Heart left ventricle (tissue), 13 donors: ENCODE measurements at regions not wholly inside any gene's neighbourhood (a gene's known extent, or its start where the extent isn't known, plus 50 kb on each side); places are given as distances from the start of the nearest gene placed in this dataset.

Experiments
- CTCF ChIP-seq, 12 donors: fragments of 200-600 bp; sonication (generic) in 4 of 12; IDR thresholded peaks; one replicate each; pipeline versions ENCODE4 v1.5.0 to v1.8.0; 2018 to 2022; ENCODE audit warnings: antibody characterized with exemption in 12 of 12, mild to moderate bottlenecking in 5 of 12
- POLR2A ChIP-seq, 2 donors: fragments of 450-650 bp; IDR thresholded peaks; one replicate each; pipeline ENCODE4 v1.6.1; 2017; ENCODE audit warnings: antibody characterized with exemption in 2 of 2, mild to moderate bottlenecking in 2 of 2, moderate library complexity in 2 of 2
- donor health status: ischemic (EF 13 %, LVEDD 7.1; RV severe dilation, severe dysfunction).
- donor health status: DM: no; HTN: yes; CAD: no.
- donor health status: DM: no; HTN: no; CAD: no.
- donor health status: ischemic (EF 25% LVEDD 6.9; RV normal size, moderate dysfunction).
- donor health status: ischemic (EF 25% LVEDD 5.7; RV mildly dilated, moderate dysfunction).
- donor health status: ischemic (EF 35%, LVEDD 5.7; RV mildly dilated, moderate dysfunction).
- donor health status: nonischemic (EF 11% LVEDD 7.7; RV severe dilation, severe dysfunction).
- donor health status: DM: yes; HTN: yes; CAD: no.
- donor health status: PGD.
- donor health status: ischemic (EF 29% LVEDD 5.4; RV normal size, mild dysfunction).
- donor health status: nonischemic (EF 23%, LVEDD 6.1; RV moderate dilation, normal function).

- TF ChIP-seq CTCF (IDR thresholded peaks at IDR 0.05) (no peak), POLR2A (IDR thresholded peaks at IDR 0.05) (no peak)
These were observed 104.2 kb downstream of the WT1 start for GRCh38 chr11:32331098-32331497.
